Activated CD4-positive, alpha-beta T cell treated with anti-CD3 and anti-CD28 coated beads for 48 hours (primary cell): ENCODE measurements at regions not wholly inside any gene's neighbourhood (a gene's known extent, or its start where the extent isn't known, plus 50 kb on each side); places are given as distances from the start of the nearest gene placed in this dataset.

ENCODE experiments used
- DNase-seq: peaks from one replicate; pipeline ENCODE4 v3.0.0-alpha.2; 2020

- no peak for DNase-seq
These were observed 274.1 kb upstream of the TENM3 start for GRCh38 chr4:181969151-181969550.

- DNase-seq: no peak
These were observed 272.8 kb upstream of the TENM3 start for GRCh38 chr4:181970366-181970765.

- DNase-seq: no peak
These were observed 271.8 kb upstream of the TENM3 start for GRCh38 chr4:181971411-181971810.

GRCh38 chr4:181971973-181972372 is 271.2 kb upstream of the TENM3 start:
- DNase-seq: no peak

DNA sequence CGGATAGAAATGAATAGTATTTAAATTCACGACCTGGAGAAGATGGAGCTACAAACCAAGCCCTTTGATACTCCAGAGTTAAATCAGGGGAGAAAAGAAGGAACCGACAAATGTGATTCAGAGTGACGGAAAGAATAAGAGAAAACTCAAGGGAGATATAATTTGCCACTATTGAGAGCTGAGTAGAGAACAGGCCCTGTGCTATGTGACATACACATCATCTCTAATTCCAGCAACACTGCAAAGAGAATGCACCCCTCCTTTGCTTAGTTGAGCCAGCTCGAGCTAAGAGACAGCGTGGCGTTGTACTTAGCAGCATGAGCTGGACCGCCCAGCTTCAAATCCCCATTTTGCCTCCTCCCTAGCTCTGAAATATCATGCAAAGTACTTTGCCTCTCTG is 266.4 kb upstream of the TENM3 start:
- no peak for DNase-seq

DNA sequence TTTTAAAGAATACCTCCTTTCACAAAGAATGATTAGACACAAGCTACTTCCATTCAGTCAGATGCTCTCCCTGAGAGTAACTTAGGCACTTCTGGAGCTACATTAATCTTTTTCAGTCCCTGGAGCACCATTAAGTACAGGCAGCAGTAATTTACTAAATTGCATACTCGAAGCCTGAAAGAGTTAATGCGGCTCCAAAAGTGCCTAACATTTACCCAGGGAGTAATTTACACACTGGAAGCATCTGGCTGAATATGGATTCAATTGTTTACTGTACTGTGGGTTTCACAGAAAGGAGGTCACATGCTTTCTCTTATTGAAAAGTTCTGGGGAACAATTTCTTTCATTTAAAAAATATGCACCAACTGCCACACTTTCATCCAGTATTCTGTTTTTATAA is 260.8 kb upstream of the TENM3 start:
- no peak for DNase-seq

DNA sequence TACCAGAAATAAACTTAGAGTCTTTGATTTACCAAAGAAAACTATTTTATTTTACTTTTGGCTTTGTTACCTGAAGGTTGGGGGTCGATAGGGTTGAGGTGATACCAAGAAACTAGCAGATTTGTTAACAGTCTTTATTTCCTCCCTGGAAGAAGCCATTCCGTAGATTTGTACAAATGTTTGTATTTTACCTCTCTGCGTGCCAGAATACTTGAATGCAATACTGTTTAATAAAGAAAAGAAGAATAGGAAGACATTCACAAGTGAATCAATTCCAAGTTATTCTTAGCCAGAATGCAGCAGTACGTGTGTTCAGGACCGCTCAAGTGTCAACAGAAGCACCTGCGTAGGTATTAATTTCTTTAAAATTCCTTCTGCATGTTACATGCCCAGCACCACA is 260.3 kb upstream of the TENM3 start:
- no peak for DNase-seq

- no peak for DNase-seq
These were observed 255.8 kb upstream of the TENM3 start for GRCh38 chr4:181987392-181987791.

DNA sequence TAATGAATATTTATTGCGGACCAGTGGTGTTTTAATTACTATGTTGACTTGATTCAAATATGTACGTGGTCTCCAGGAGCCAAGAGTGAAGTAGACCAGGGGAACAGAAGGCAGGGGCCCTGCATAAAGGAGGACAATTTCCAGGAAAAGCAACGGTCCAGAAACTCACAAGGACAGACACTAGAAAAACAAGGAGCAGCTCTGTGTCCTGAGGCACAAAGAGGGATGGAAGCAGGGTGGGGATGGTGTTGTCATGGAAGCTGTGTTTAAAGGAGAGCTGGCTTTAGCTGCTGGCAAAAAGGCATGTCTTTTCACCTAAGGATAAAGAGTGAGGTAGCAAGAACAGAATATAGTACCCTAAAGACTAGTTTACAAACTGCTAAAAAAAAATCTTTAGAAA is 254.1 kb upstream of the TENM3 start:
- DNase-seq: no peak

- no peak for DNase-seq
These were observed 251.7 kb upstream of the TENM3 start for GRCh38 chr4:181991369-181992108.

DNA sequence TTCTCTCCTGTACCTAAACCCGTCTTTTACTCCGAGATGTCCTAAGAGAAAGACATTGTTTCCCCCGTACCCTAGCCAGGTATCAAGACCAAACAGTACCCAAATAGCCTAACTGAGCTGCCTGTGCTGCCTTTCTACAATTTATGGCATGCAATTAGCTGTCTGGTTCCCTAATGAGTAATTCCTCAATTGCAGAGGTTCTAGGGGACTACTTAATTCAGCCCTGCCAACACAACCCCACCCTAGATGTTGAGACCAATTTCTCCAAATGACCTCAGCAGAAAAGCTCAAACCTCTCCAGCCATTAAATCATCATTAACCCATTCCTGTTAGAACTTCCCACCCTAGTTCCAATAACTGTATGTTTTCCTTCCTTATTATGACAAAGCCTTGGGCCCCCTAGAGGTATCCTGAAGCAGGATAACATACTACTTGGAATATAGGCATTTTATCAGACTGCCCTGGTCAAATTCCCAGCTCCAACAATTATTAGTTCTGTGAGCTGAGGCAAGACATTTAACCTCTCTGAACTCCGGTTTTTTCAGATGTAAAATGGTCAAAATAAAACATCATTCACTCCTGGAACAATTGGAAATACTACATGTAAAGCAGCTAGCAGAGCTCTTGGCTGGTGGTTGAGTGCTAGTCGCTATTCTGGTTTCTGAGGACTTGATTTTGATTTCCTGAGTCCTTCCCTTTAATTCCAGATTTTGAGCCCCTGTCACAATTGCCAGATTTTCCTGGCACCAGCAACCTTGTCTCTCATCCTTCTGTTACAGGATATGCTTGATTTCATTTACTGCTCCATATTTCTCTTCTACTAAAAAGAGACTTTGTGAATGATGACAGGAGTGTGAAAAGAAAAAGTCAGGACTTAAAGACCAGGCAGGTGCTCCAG is 244.6 kb upstream of the TENM3 start:
- no peak for DNase-seq

DNA sequence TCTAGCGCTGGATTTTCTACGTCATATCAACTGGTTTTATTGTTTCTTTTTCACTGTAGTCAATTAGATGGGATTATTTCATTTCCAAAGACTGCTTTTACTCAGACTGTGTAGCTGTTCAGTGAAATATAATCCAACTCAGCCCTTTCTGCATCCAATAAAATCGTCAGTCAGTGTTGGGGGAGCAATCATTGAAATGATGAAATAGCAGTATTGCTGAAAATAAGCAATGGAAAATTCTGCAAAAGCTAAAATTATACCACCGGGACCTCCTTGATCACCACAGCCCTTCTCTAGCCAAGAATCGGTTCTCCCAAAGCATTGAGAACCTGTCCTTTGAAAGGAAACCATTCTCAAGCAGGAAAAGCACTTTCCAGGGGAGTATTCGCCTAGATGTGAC is 243.1 kb upstream of the TENM3 start:
- no peak for DNase-seq

DNA sequence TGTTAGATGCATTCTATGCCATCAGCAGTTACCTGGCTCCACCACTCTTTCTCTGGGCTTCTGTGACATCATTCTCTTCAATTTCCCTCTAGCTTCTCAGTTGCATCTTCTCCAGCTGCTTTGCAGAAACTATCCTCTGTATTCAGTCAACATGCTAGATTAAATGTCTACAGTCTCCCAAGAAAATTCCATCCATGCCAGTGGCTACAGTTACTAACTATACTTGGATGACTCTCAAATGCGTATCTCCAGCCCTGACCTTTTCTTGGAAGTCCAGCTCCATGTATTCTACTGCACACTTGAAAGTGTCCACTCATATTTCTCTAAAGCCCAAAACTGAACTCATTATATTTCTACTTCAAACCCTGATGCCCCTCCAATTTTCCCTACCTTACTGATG is 232.3 kb upstream of the TENM3 start:
- DNase-seq: no peak

DNA sequence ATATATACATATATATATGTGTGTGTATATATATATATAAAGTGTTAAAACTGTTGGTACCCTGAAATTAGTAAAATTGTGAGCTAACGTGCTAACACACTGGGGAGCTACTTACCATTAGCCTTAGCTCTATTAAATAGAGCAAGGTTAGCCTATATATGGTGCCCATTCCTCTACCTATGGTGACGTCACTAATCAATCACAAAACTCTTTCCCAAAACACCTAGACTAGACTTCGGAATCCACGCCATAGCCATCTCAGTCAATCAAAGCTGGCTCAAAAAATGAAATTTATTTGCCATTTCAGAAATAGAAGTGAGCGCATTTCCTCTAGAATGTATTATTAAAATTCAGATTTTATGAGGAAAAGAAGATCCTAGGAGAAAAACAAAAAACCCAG is 229.0 kb upstream of the TENM3 start:
- no peak for DNase-seq

GRCh38 chr4:182015014-182015413 is 228.2 kb upstream of the TENM3 start:
- DNase-seq: no peak

DNA sequence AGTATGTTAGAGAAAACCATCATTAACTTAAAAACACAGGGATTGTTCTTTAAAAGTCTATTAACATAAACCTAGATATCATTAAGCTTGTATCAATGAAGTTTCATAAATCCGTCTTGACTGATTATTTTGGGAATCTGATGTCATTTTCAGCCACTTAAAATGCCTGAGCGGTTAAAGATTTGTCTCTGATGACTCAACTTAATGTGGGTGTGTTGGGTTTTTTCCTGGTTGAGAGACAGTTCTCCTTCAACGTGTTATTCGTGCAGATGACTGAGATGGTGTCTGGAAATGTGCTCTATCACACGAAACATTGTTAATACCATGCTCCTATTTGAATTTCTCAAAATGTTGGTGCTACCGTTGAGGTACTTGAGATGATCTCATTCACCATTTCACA is 227.3 kb upstream of the TENM3 start:
- DNase-seq: no peak

DNA sequence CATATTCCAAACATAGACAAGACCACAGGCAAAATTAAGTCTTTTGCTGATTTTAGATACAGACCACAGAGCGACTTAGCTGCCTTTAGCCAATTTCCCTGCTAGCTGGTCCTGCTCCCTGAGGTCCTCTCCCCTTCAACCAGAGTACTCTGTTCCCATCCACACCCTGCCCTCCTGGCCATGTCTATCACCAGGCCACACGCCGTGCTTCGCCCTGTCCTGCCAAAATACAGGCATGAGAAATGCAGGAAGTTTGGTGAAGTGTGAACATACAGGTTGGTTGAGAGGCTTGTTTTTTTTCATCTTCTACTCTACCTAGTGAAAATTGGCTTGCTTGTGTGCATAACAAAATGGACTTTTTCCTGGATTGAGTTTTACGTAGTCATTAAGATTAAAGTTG is 226.2 kb upstream of the TENM3 start:
- DNase-seq: no peak

DNA sequence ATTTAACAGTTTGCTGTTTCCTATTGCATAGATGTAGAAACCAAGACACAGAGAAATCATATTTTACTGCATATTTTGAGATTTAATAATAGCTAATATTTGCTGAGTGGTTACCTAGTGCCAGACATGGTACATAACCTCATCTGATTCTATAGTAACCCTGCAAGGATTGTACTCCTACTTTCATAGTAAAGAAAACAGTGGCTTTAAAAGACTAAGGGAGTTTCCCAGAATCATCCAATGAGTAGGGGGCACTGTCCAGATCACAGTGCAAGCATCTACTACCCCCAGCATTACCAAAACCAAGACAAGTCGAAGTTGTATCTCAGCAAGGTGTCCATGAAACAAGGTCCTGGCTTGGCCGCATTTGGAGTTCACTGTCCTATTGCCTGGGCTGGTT is 224.5 kb upstream of the TENM3 start:
- no peak for DNase-seq

- no peak for DNase-seq
These were observed 224.0 kb upstream of the TENM3 start for GRCh38 chr4:182019148-182019652.

DNA sequence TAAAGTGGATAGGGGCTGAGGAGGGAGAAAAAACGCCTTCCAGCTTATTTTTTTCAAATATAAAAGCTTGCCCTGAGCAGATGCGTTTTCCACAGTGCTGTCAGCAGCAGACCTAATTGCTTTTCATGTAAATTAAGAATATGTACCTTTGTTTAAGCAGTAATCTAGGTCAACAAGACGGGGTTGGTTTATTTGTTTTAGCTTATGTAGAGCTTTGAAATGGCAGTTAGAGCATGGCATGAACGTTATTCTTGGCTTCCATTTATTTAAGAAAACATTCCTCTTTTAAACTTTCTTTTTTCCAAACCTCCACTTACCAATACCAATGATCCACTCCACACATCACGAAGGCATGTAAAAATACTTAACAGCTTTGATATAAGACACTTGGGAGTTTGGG is 220.3 kb upstream of the TENM3 start:
- DNase-seq: no peak

DNA sequence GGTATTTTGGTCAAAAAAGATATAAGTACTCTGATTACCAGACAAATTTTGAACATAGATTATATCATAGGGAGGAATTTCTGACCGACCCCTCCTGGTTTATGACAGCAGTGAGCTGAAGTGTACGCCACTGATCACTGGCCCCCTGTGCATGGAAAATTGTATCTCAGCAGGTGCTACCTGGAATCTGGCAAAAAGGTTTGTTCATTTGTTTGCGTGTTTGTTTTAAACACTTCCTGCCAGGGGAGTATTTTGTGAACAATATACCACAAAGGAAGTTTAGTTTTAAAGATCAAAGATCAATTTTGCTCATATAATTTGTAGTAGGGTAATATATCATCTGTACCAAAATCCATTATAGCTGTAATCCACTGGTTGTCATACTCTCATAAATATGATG is 219.7 kb upstream of the TENM3 start:
- DNase-seq: no peak

DNA sequence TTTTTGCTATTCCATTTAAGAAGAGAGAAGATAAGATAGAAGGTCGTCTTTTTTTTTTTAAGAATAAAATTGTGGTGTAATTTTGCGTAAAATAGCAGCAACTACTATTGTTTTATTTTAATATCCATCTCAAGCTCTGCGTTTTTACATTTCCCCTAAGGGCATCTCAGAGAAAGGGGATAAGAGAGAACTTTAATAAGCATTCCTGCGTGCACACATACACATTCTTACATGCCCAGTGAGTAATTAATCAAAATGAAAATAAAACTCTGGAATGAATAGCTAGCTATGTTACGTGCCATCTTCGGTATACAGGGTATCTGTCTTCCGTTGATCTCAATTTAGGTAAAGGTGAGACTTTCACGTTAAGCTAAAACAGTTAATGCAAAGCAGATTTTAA is 200.3 kb upstream of the TENM3 start:
- DNase-seq: no peak

- DNase-seq: no peak
These were observed 194.3 kb upstream of the TENM3 start for GRCh38 chr4:182048871-182049270.

DNA sequence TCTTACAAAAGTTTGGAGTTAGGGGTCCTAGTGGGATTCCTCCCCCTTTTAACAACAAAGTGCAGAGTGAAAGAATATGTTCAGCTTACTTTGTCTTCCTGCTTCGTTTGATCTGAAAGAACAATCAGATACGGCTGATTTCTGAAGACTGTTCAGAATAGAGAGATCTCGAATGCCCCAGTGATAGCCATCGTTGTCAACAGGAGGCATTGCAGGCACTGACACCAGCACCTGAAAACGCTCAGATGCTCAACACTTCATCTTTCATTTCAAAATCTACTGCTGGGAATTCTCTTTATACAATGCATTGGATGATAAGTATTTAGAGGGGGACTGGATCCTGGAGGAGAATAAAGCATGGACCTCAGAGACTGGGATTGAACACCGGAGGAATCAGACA is 186.3 kb upstream of the TENM3 start:
- no peak for DNase-seq
